Osteoblast (primary cell): ENCODE measurements at regions not wholly inside any gene's neighbourhood (a gene's known extent, or its start where the extent isn't known, plus 50 kb on each side); places are given as distances from the start of the nearest gene placed in this dataset.

ENCODE experiments used
- DNase-seq: peaks from one replicate; pipeline ENCODE4 v3.0.0; 2011; ENCODE audit warnings: low spot score, mixed read lengths; ENCODE audit not compliant: insufficient read length; ENCODE audit errors: missing footprints
- H2AFZ ChIP-seq: 2 replicates; pipeline ENCODE4 v1.6.0; 2011; ENCODE audit warnings: mild to moderate bottlenecking, low read length
- H3K27ac ChIP-seq: 2 replicates; pipeline ENCODE4 v1.5.1; 2011; ENCODE audit warnings: mild to moderate bottlenecking, low read depth, low read length, moderate library complexity
- H3K27me3 ChIP-seq: 2 replicates; pipeline ENCODE4 v1.6.0; 2012; ENCODE audit warnings: mild to moderate bottlenecking, control low read depth, inconsistent platforms, low read length, moderate library complexity; ENCODE audit not compliant: insufficient read depth
- H3K36me3 ChIP-seq: 2 replicates; pipeline ENCODE4 v1.5.1; 2011; ENCODE audit warnings: mild to moderate bottlenecking, low read length, control low read depth, moderate library complexity; ENCODE audit not compliant: insufficient read depth
- H3K4me1 ChIP-seq: 2 replicates; pipeline ENCODE4 v1.5.1; 2011; ENCODE audit warnings: mild to moderate bottlenecking, low read length, control low read depth, moderate library complexity; ENCODE audit not compliant: insufficient read depth
- H3K4me2 ChIP-seq: 2 replicates; pipeline ENCODE4 v1.6.0; 2011; ENCODE audit warnings: mild to moderate bottlenecking, low read length; ENCODE audit not compliant: insufficient read depth
- H3K4me3 ChIP-seq: fragments of 200-600 bp; sonication (generic); 3 replicates; pipeline ENCODE4 v1.5.1; 2012; ENCODE audit warnings: mild to moderate bottlenecking, low read length, inconsistent platforms; ENCODE audit not compliant: insufficient read depth
- H3K79me2 ChIP-seq: 2 replicates; pipeline ENCODE4 v1.6.0; 2012; ENCODE audit warnings: mild to moderate bottlenecking, low read length, control low read depth, inconsistent platforms; ENCODE audit not compliant: insufficient read depth
- H3K9me3 ChIP-seq: 2 replicates; pipeline ENCODE4 v1.5.1; 2011; ENCODE audit warnings: low read depth, low read length, control low read depth
- H4K20me1 ChIP-seq: 2 replicates; pipeline ENCODE4 v1.6.0; 2012; ENCODE audit warnings: mild to moderate bottlenecking, low read length, control low read depth; ENCODE audit not compliant: insufficient read depth
- CTCF ChIP-seq: IDR thresholded peaks from 2 replicates; pipeline ENCODE4 v1.5.1; 2011; ENCODE audit warnings: mild to moderate bottlenecking, low read depth, low read length, moderate library complexity; ENCODE audit errors: extremely low read depth

- H3K4me1 ChIP-seq = no peaks in the 10 kb centered on the region
- no peaks in the 10 kb centered on the region for H3K36me3 ChIP-seq
- no peak overlapping the region for H3K4me2 ChIP-seq
- TF ChIP-seq CTCF = no peak
- DNase-seq = no peak
- H3K27ac ChIP-seq = no peak overlapping the region
- no peak overlapping the region for H2AFZ ChIP-seq
- H4K20me1 ChIP-seq = no peaks in the 10 kb centered on the region
- H3K4me3 ChIP-seq = no peak overlapping the region
- H3K79me2 ChIP-seq = no peaks in the 10 kb centered on the region
- H3K9me3 ChIP-seq = no peaks in the 10 kb centered on the region
- H3K27me3 ChIP-seq = no peaks in the 10 kb centered on the region
Measured at GRCh38 chrX:22516893-22517292, 244.2 kb downstream of the CBLL2 start.

- Histone ChIP-seq H3K4me1 (no peaks in the 10 kb centered on the region), H3K79me2 (no peaks in the 10 kb centered on the region), H3K27me3 (no peaks in the 10 kb centered on the region), H3K36me3 (no peaks in the 10 kb centered on the region), H3K4me2 (no peak overlapping the region), H3K27ac (no peak overlapping the region), H2AFZ (no peak overlapping the region), H3K9me3 (no peaks in the 10 kb centered on the region), H3K4me3 (no peak overlapping the region), H4K20me1 (no peaks in the 10 kb centered on the region)
- DNase-seq = no peak
- no peak for TF ChIP-seq CTCF
Measured at GRCh38 chrX:22520128-22520828, 247.6 kb downstream of the CBLL2 start.

GRCh38 chrX:22526339-22526738 lies 253.6 kb downstream of the CBLL2 start:
- DNase-seq = no peak
- TF ChIP-seq CTCF = no peak
- H3K27ac ChIP-seq = no peak overlapping the region

GRCh38 chrX:22527302-22527701 lies 254.6 kb downstream of the CBLL2 start:
- no peaks in the 10 kb centered on the region for H3K27me3 ChIP-seq
- no peak overlapping the region for H2AFZ ChIP-seq
- no peaks in the 10 kb centered on the region for H3K9me3 ChIP-seq
- no peaks in the 10 kb centered on the region for H3K36me3 ChIP-seq
- no peak for TF ChIP-seq CTCF
- no peak overlapping the region for H3K4me3 ChIP-seq
- no peak for DNase-seq
- H3K27ac ChIP-seq = no peak overlapping the region
- H3K4me1 ChIP-seq = no peaks in the 10 kb centered on the region
- no peak overlapping the region for H3K4me2 ChIP-seq
- no peaks in the 10 kb centered on the region for H4K20me1 ChIP-seq
- no peaks in the 10 kb centered on the region for H3K79me2 ChIP-seq

More at GRCh38 chrX:22526339-22526738, 253.6 kb downstream of the CBLL2 start:
- no peaks in the 10 kb centered on the region for H3K4me1 ChIP-seq
- no peak overlapping the region for H3K4me3 ChIP-seq
- no peaks in the 10 kb centered on the region for H3K9me3 ChIP-seq
- no peaks in the 10 kb centered on the region for H3K36me3 ChIP-seq
- no peak overlapping the region for H3K4me2 ChIP-seq
- no peaks in the 10 kb centered on the region for H3K27me3 ChIP-seq
- no peaks in the 10 kb centered on the region for H4K20me1 ChIP-seq
- H2AFZ ChIP-seq = no peak overlapping the region
- no peaks in the 10 kb centered on the region for H3K79me2 ChIP-seq
